OCI-LY7 (cell line): ENCODE measurements at regions not wholly inside any gene's neighbourhood (a gene's known extent, or its start where the extent isn't known, plus 50 kb on each side); places are given as distances from the start of the nearest gene placed in this dataset.

ENCODE experiments used
- BruUV-seq: library from RNA; stranded (reverse); fragments of 400-500 nt; replicated peaks from 2 replicates; lab custom pipeline; 2021; lab: Mats Ljungman, UMichigan
- CTCF ChIA-PET: fragments of 300-600 bp; sonication (Branson Sonifier 250); formaldehyde crosslinking; loops from one replicate; lab custom pipeline; 2022; ENCODE audit warnings: antibody characterized with exemption; ENCODE audit not compliant: unreplicated experiment; lab: Charles Lee
- POLR2A ChIA-PET: fragments of 300-600 bp; sonication (Branson Sonifier 250); formaldehyde crosslinking; loops from one replicate; lab custom pipeline; 2022; ENCODE audit warnings: antibody characterized with exemption; lab: Charles Lee
- DNase-seq: peaks from one replicate; pipeline ENCODE4 v3.0.0-alpha.2; 2015; ENCODE audit warnings: low spot score
- H2AFZ ChIP-seq: fragments of 200-600 bp; sonication (generic), shearing (Covaris generic); 2 replicates; pipeline ENCODE4 v1.6.1; 2014; ENCODE audit warnings: mild to moderate bottlenecking, antibody characterized with exemption, low read length, moderate library complexity
- H3K27ac ChIP-seq: fragments of 200-600 bp; sonication (generic); 2 replicates; pipeline ENCODE4 v1.5.1; 2014; ENCODE audit warnings: mixed run types, low read depth, mild to moderate bottlenecking, moderate library complexity, low read length, inconsistent platforms; ENCODE audit not compliant: poor library complexity, severe bottlenecking
- H3K36me3 ChIP-seq: fragments of 200-600 bp; sonication (generic); 2 replicates; pipeline ENCODE4 v1.6.1; 2014; ENCODE audit warnings: mild to moderate bottlenecking, antibody characterized with exemption, low read length, moderate library complexity, mixed read lengths; ENCODE audit not compliant: insufficient read depth
- H3K4me1 ChIP-seq: fragments of 200-600 bp; sonication (generic); 2 replicates; pipeline ENCODE4 v1.5.1; 2014; ENCODE audit warnings: mild to moderate bottlenecking, low read length; ENCODE audit not compliant: insufficient read depth, poor library complexity, severe bottlenecking
- H3K4me2 ChIP-seq: fragments of 200-600 bp; sonication (generic); 2 replicates; pipeline ENCODE4 v1.6.1; 2014; ENCODE audit warnings: mild to moderate bottlenecking, low read length
- H3K4me3 ChIP-seq: fragments of 200-600 bp; sonication (generic); 2 replicates; pipeline ENCODE4 v1.5.1; 2014; ENCODE audit warnings: mild to moderate bottlenecking, low read depth, low read length; ENCODE audit not compliant: poor library complexity, severe bottlenecking
- H3K79me2 ChIP-seq: fragments of 200-600 bp; sonication (generic); 2 replicates; pipeline ENCODE4 v1.6.1; 2016; ENCODE audit warnings: low read depth, mild to moderate bottlenecking, low read length, moderate library complexity, mixed read lengths; ENCODE audit not compliant: insufficient read depth
- H3K9me2 ChIP-seq: fragments of 200-600 bp; sonication (generic); 2 replicates; pipeline ENCODE4 v1.6.1; 2016; ENCODE audit warnings: mild to moderate bottlenecking, low read length, mixed read lengths; ENCODE audit not compliant: insufficient read depth
- H3K9me3 ChIP-seq: fragments of 200-600 bp; sonication (generic); 2 replicates; pipeline ENCODE4 v1.6.1; 2014; ENCODE audit warnings: mild to moderate bottlenecking, mixed run types, low read length, mixed read lengths
- H4K20me1 ChIP-seq: fragments of 200-600 bp; sonication (generic); 2 replicates; pipeline ENCODE4 v1.6.1; 2014; ENCODE audit warnings: mild to moderate bottlenecking, antibody characterized with exemption, low read length, moderate library complexity, mixed read lengths; ENCODE audit not compliant: insufficient read depth
- EZH2phosphoT487 ChIP-seq: fragments of 200-600 bp; sonication (generic); IDR thresholded peaks from 2 replicates; pipeline ENCODE4 v1.6.1; 2018; ENCODE audit warnings: low read depth, borderline replicate concordance, mild to moderate bottlenecking, mixed run types, antibody characterized with exemption, low read length, moderate library complexity, mixed read lengths
- intact Hi-C: fragments of 100-400 bp; cut with micrococcal nuclease; formaldehyde crosslinking; loops from one replicate; pipeline ENCODE4 v1.10.0; 2022; ENCODE audit not compliant: unreplicated experiment
- TF ChIP-seq, protein P1 (sequence below): fragments of 200-600 bp; sonication (generic); conservative IDR thresholded peaks from 2 replicates; pipeline ENCODE4 v1.5.1; 2014; ENCODE audit warnings: mild to moderate bottlenecking, antibody characterized with exemption, low read length, moderate library complexity, mixed read lengths

DNA sequence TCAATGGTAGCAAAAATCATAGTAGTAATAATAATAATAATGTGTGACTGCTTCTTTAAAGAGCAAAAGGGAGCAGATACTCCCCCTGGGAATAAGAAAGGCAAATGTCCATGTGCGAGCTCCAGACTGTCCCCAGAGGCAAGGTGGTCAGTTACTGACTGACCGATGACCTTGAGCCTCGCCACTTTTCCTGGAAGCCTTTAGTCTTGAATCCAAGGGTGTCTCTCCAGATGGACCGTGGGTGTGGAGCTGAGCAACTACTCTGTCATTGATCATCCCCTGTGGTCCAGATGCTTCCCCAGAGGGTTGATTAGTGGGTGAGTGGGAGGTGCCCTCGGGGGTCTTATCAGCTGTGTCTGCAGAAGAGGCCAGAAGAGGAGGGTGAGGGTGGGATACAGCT, 418.5 kb upstream of the TBX3 start:
- no TSS peak for BruUV-seq
- Histone ChIP-seq H3K4me3 (no peak overlapping the region), H3K4me1 (no peaks in the 10 kb centered on the region), H3K36me3 (no peaks in the 10 kb centered on the region), H3K4me2 (no peak overlapping the region), H3K9me3 (no peaks in the 10 kb centered on the region), H4K20me1 (no peaks in the 10 kb centered on the region), H3K79me2 (no peaks in the 10 kb centered on the region), H3K9me2 (no peaks in the 10 kb centered on the region), H2AFZ (no peak overlapping the region), H3K27ac (no peak overlapping the region)
- intact Hi-C loops, result no loop called here
- POLR2A ChIA-PET, result no interaction called here
- CTCF ChIA-PET, result no interaction called here
- DNase-seq, result no peak
- TF ChIP-seq, protein P1, sequence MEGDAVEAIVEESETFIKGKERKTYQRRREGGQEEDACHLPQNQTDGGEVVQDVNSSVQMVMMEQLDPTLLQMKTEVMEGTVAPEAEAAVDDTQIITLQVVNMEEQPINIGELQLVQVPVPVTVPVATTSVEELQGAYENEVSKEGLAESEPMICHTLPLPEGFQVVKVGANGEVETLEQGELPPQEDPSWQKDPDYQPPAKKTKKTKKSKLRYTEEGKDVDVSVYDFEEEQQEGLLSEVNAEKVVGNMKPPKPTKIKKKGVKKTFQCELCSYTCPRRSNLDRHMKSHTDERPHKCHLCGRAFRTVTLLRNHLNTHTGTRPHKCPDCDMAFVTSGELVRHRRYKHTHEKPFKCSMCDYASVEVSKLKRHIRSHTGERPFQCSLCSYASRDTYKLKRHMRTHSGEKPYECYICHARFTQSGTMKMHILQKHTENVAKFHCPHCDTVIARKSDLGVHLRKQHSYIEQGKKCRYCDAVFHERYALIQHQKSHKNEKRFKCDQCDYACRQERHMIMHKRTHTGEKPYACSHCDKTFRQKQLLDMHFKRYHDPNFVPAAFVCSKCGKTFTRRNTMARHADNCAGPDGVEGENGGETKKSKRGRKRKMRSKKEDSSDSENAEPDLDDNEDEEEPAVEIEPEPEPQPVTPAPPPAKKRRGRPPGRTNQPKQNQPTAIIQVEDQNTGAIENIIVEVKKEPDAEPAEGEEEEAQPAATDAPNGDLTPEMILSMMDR, result no peak
- no peak for TF ChIP-seq EZH2phosphoT487

DNA sequence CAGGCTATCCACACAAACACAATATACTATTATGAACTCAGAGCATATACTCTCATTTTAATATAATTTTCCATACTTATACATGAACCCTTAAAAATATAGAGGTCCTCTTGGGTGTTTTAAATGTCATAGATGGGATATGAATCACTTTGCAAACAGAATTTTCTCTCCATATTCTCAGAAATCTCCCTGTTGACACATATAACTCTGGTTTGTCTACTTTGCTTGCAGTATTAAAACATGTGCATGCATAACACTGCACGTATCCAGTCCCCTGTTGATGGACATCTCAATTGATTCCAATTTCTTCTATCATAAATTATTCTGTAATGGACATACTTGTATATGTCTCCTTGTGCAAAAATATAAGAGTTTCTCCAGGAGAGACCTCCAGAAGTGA, 417.5 kb upstream of the TBX3 start:
- TF ChIP-seq EZH2phosphoT487, result no peak
- TF ChIP-seq, protein P1, result no peak
- ChIA-PET POLR2A (no interaction called here), CTCF (no interaction called here)
- Histone ChIP-seq H3K4me1 (no peaks in the 10 kb centered on the region), H3K9me3 (no peaks in the 10 kb centered on the region), H4K20me1 (no peaks in the 10 kb centered on the region), H3K4me2 (no peak overlapping the region), H2AFZ (no peak overlapping the region), H3K27ac (no peak overlapping the region), H3K4me3 (no peak overlapping the region), H3K36me3 (no peaks in the 10 kb centered on the region), H3K9me2 (no peaks in the 10 kb centered on the region), H3K79me2 (no peaks in the 10 kb centered on the region)
- BruUV-seq, result no TSS peak
- no peak for DNase-seq
- intact Hi-C loops, result no loop called here

DNA sequence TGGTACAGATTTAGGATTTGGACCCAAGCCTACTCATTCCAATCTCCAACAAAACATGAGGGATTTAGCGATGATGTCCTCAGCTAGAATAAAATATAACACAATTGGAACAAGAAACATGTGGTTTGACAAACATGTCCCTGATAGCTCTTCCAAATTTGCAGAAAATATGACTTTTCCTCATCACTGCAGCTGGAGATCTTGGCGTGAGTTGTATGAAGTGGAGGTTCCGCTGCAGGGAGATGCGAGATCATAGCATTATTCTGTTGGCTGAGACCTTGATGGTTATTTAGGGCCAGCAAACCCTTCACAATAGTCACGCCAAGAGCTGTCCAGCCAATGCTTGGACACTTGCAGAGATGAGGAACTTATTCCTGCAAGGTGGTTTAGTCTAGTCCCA, 413.4 kb upstream of the TBX3 start:
- no TSS peak for BruUV-seq
- H3K4me1 ChIP-seq, result no peaks in the 10 kb centered on the region
- H2AFZ ChIP-seq, result no peak overlapping the region
- POLR2A ChIA-PET, result no interaction called here
- H3K79me2 ChIP-seq, result no peaks in the 10 kb centered on the region
- no peak for DNase-seq
- no peaks in the 10 kb centered on the region for H3K9me2 ChIP-seq
- intact Hi-C loops, result no loop called here
- no peak overlapping the region for H3K4me3 ChIP-seq
- H4K20me1 ChIP-seq, result no peaks in the 10 kb centered on the region
- no peaks in the 10 kb centered on the region for H3K9me3 ChIP-seq
- no peaks in the 10 kb centered on the region for H3K36me3 ChIP-seq
- no peak overlapping the region for H3K4me2 ChIP-seq
- no peak for TF ChIP-seq EZH2phosphoT487
- TF ChIP-seq, protein P1, result no peak
- H3K27ac ChIP-seq, result no peak overlapping the region
- CTCF ChIA-PET, result no interaction called here
